ENCODE measurements at regions not wholly inside any gene's neighbourhood (a gene's known extent, or its start where the extent isn't known, plus 50 kb on each side); places are given as distances from the start of the nearest gene placed in this dataset.
"Not testable (repeated sequence)": the region's sequence is repeated elsewhere in the genome, so short reads cannot be mapped to it uniquely, and the experiment has no call there.

GRCh38 chr1:83135524-83136157 lies 863.3 kb downstream of the TTLL7 start:
- not testable (repeated sequence) for DNase-seq (ENCODE audit: low read depth in 2 of 2)

GRCh38 chr1:83134322-83135014 lies 864.5 kb downstream of the TTLL7 start:
- not testable (repeated sequence) for DNase-seq (ENCODE audit: low read depth in 2 of 2)

- DNase-seq (ENCODE audit: low read depth in 2 of 2), result no peak
Observed at GRCh38 chr1:83131692-83131955, 867.3 kb downstream of the TTLL7 start.

DNA sequence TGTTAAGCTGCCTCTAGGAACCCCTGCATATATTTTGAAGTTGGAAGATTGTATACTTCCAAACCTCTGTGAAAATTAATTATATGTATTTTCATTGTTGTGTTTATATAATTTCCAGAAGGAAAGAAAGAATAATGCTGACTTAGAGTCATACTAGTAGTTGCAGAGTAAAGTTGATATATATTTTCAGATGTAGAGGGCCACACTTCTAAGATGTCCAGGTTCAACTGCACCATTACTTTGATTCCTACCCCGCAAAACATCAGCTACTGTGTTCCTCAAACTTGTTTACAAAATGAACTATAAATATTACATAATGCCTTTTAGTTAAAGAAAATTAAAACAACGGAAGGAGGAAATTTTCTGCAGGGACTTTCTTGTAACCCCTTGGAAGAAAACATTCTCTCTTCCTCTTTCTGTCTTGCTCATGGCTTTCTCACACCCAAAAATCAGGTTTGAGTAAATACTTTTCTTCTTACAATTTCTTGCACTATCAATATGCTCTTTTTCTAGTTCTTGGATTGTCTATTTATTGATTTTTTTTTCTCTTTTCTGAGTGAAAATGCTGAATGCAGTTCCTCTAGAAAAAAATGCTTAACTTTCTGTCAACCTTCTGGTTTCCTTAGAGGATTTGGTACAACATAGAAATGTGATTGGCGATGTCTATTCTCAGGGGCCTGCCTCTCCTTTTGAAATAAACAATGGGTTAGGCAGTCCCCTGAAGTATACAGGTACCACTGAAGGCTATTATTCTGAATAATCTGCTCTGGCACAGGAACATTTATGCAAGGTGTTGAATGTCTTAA lies 867.8 kb downstream of the TTLL7 start:
- no peak for DNase-seq (ENCODE audit: low read depth in 2 of 2)

GRCh38 chr1:83129107-83129506 lies 869.8 kb downstream of the TTLL7 start:
- DNase-seq (ENCODE audit: low read depth in 2 of 2), result no peak

- DNase-seq (ENCODE audit: low read depth in 2 of 2), result no peak
Observed at GRCh38 chr1:83125456-83125855, 873.5 kb downstream of the TTLL7 start.

DNA sequence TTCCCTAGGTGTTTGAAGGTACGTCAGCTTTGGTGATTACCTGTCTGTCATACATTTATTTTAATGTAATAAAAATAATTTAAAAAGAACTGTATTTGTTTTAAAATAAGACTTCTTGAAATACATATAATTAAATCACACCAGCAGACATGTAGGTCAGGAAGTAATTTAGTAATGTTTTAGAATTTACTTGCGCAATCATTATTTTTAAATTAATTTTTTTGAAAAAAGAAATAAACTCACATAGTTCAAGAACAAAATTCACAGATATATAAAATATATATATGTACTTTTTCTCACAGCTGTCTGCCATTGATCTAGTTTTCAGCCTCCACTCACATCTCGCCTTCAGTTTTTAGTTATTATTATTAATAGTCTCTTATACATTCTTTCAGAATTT lies 875.9 kb downstream of the TTLL7 start:
- no peak for DNase-seq (ENCODE audit: low read depth in 2 of 2)

DNA sequence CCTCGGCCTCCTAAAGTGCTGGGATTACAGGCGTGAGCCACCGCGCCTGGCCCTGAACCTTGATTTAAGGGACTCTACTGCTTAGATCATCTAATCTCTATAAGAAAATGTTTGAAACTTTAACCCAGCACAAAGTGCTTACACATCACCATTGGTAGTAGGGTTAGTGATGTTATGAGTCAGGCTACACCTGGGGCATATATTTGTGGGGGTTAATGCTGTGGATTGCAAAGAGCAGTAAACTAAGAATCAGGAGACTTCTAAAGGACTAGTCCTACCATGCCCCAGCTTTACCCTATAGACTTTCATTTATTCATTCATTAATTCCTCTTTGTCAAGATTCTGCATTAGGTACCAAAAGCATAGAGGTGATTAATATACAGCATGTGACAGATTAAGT lies 880.5 kb downstream of the TTLL7 start:
- DNase-seq (ENCODE audit: low read depth in 2 of 2), result no peak

- not testable (repeated sequence) for DNase-seq (ENCODE audit: low read depth in 2 of 2)
Observed at GRCh38 chr1:83117030-83117429, 881.9 kb downstream of the TTLL7 start.

DNA sequence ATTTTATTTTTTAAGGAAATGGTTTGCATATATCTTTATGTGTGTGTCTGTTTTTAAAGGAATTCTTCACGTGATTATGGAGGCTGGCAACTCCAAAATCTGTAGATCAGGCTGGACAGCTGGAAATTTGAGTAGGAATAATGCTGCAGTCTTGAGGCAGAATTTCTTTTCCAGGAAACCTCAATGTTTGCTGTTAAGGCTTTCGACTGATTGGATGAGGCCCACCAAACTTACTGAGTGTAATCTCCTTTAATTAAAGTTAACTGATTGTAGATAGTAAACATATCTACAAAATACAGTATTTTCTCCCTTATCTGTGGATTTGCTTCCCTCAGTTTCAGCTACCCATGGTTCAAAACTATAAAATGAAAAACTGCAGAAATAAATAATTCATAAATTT lies 883.1 kb downstream of the TTLL7 start:
- DNase-seq (ENCODE audit: low read depth in 2 of 2), result no peak

DNA sequence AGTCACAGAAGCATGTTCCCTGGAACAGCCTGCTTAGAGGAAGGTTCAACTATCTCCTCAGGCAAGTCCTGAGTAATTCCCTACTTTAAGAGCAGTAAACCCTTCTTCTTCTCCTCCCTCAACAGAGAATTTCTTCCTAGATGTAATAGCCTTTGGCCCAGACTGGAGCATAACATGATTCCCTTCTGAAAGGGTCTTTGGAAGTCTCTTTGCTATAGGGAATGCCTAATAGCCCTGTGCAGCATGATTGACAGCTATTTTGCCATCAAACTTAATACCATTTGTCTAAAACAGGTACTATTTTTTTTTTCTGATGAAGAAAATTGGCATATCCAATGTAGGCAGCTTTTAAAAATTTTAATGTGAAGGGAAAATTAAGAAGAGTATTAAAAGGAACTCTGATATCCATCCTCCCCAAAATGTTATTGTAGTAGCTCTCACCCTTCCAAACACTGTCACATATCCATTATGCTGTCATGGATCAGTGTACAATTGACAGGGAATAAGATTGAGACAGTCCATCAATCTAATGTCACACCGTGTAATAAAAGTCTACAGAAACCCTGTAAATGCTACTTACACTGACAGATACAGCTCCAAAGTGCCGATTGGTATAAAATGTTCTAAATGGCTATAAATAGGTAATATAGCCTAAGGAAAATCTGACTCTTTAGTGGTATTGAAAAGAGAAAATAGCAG lies 884.6 kb downstream of the TTLL7 start:
- DNase-seq (ENCODE audit: low read depth in 2 of 2), result no peak

- no peak for DNase-seq (ENCODE audit: low read depth in 2 of 2)
Observed at GRCh38 chr1:83113652-83114051, 885.3 kb downstream of the TTLL7 start.

DNA sequence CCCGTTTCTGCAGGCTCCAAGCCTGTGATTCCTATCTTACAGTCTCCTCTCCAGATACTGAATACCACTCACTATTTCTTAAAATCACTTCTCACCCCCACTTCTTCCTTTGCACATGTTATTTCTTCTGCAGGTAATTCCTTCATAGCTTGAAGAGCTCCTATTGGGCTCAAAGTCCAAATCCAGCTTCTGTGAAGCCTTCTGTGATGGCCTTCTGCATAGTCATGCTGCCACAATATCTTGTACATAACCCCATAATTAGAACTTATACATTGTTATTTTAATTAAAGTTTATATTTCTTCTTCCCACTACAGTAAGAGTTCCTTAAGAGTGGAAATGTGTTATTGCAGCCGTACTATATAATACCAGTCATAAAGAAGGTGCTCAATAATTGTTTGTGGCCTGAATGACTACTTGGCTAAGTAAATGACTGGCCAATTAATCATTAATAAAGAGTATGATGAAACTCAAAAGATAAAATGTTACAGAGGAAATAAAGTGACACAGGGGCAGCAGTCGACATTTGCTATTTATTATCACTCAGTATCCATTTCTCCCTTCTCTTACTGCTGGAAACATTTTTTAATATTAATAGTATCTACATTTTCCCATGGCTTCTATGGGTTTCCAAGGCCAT lies 886.6 kb downstream of the TTLL7 start:
- no peak for DNase-seq (ENCODE audit: low read depth in 2 of 2)

- no peak for DNase-seq (ENCODE audit: low read depth in 2 of 2)
Observed at GRCh38 chr1:83110156-83110555, 888.8 kb downstream of the TTLL7 start.

DNA sequence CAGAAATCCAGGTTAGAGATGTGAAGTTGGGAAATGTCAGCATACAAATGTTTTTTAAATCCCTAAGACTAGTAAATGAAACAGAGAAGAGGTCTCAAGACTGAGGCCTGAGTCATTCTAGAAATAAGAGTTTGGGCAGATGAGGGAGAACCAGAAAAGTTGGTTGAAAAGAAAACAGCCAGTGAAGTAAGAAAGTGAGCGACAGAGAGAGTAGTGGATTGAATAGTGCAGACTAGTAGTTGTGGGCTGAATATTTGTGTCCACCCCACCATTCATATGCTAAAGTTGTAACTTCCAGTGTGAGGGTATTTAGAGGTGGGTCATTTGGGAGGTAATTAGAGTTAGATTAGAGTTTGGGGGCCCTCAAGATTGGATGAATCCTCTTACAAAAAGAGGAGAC lies 889.2 kb downstream of the TTLL7 start:
- no peak for DNase-seq (ENCODE audit: low read depth in 2 of 2)

GRCh38 chr1:83104558-83104957 lies 894.4 kb downstream of the TTLL7 start:
- no peak for DNase-seq (ENCODE audit: low read depth in 2 of 2)

- no peak for DNase-seq (ENCODE audit: low read depth in 2 of 2)
Observed at GRCh38 chr1:83103341-83103740, 895.6 kb downstream of the TTLL7 start.

- no peak for DNase-seq (ENCODE audit: low read depth in 2 of 2)
Observed at GRCh38 chr1:83102630-83103071, 896.3 kb downstream of the TTLL7 start.

- no peak for DNase-seq (ENCODE audit: low read depth in 2 of 2)
Observed at GRCh38 chr1:83101406-83101805, 897.5 kb downstream of the TTLL7 start.

- DNase-seq (ENCODE audit: low read depth in 2 of 2), result no peak
Observed at GRCh38 chr1:83100133-83100532, 898.8 kb downstream of the TTLL7 start.

GRCh38 chr1:83098791-83099190 lies 900.1 kb downstream of the TTLL7 start:
- no peak for DNase-seq (ENCODE audit: low read depth in 2 of 2)

GRCh38 chr1:83098131-83098530 lies 900.8 kb downstream of the TTLL7 start:
- no peak for DNase-seq (ENCODE audit: low read depth in 2 of 2)
